ENCODE measurements at regions not wholly inside any gene's neighbourhood (a gene's known extent, or its start where the extent isn't known, plus 50 kb on each side); places are given as distances from the start of the nearest gene placed in this dataset.

- no peak overlapping the region for H3K4me3 ChIP-seq (ENCODE audit: low read length)
- DNase-seq (ENCODE audit: low read depth, low spot score): no peak
Measured at GRCh38 chr9:82263619-82264018, 275.0 kb downstream of the SPATA31D1 start.

- DNase-seq (ENCODE audit: low read depth, low spot score): no peak
Measured at GRCh38 chr9:82271106-82271561, 282.6 kb downstream of the SPATA31D1 start.

GRCh38 chr9:82273121-82273520 lies 284.5 kb downstream of the SPATA31D1 start:
- H3K4me3 ChIP-seq (ENCODE audit: low read length): no peak overlapping the region
- no peak for DNase-seq (ENCODE audit: low read depth, low spot score)

More at GRCh38 chr9:82271106-82271561, 282.6 kb downstream of the SPATA31D1 start:
- H3K4me3 ChIP-seq (ENCODE audit: low read length): no peak overlapping the region

GRCh38 chr9:82275258-82275927 lies 286.8 kb downstream of the SPATA31D1 start:
- no peak overlapping the region for H3K4me3 ChIP-seq (ENCODE audit: low read length)
- DNase-seq (ENCODE audit: low read depth, low spot score): no peak

GRCh38 chr9:82281066-82281465 lies 292.5 kb downstream of the SPATA31D1 start:
- H3K4me3 ChIP-seq (ENCODE audit: low read length): no peak overlapping the region
- no peak for DNase-seq (ENCODE audit: low read depth, low spot score)

- no peak overlapping the region for H3K4me3 ChIP-seq (ENCODE audit: low read length)
- DNase-seq (ENCODE audit: low read depth, low spot score): no peak
Measured at GRCh38 chr9:82284758-82285157, 296.2 kb downstream of the SPATA31D1 start.

GRCh38 chr9:82295181-82295580 lies 306.6 kb downstream of the SPATA31D1 start:
- H3K4me3 ChIP-seq (ENCODE audit: low read length): no peak overlapping the region
- DNase-seq (ENCODE audit: low read depth, low spot score): no peak

GRCh38 chr9:82299870-82300269 lies 311.3 kb downstream of the SPATA31D1 start:
- H3K4me3 ChIP-seq (ENCODE audit: low read length): no peak overlapping the region
- DNase-seq (ENCODE audit: low read depth, low spot score): no peak

GRCh38 chr9:82302968-82303655 lies 314.5 kb downstream of the SPATA31D1 start:
- DNase-seq (ENCODE audit: low read depth, low spot score): no peak
- no peak overlapping the region for H3K4me3 ChIP-seq (ENCODE audit: low read length)

GRCh38 chr9:82308836-82309235 lies 320.3 kb downstream of the SPATA31D1 start:
- H3K4me3 ChIP-seq (ENCODE audit: low read length): no peak overlapping the region
- DNase-seq (ENCODE audit: low read depth, low spot score): no peak

- no peak for DNase-seq (ENCODE audit: low read depth, low spot score)
- no peak overlapping the region for H3K4me3 ChIP-seq (ENCODE audit: low read length)
Measured at GRCh38 chr9:82313697-82314096, 325.1 kb downstream of the SPATA31D1 start.

GRCh38 chr9:82320566-82320965 lies 332.0 kb downstream of the SPATA31D1 start:
- no peak for DNase-seq (ENCODE audit: low read depth, low spot score)
- H3K4me3 ChIP-seq (ENCODE audit: low read length): no peak overlapping the region

GRCh38 chr9:82325907-82326306 lies 337.3 kb downstream of the SPATA31D1 start:
- DNase-seq (ENCODE audit: low read depth, low spot score): no peak
- H3K4me3 ChIP-seq (ENCODE audit: low read length): no peak overlapping the region

GRCh38 chr9:82327641-82328040 lies 339.1 kb downstream of the SPATA31D1 start:
- no peak overlapping the region for H3K4me3 ChIP-seq (ENCODE audit: low read length)

GRCh38 chr9:82331079-82331478 lies 342.5 kb downstream of the SPATA31D1 start:
- no peak overlapping the region for H3K4me3 ChIP-seq (ENCODE audit: low read length)
- no peak for DNase-seq (ENCODE audit: low read depth, low spot score)

More at GRCh38 chr9:82327641-82328040, 339.1 kb downstream of the SPATA31D1 start:
- no peak for DNase-seq (ENCODE audit: low read depth, low spot score)

GRCh38 chr9:82332018-82332773 lies 343.6 kb downstream of the SPATA31D1 start:
- no peak for DNase-seq (ENCODE audit: low read depth, low spot score)
- H3K4me3 ChIP-seq (ENCODE audit: low read length): no peak overlapping the region

GRCh38 chr9:82332774-82333152 lies 344.2 kb downstream of the SPATA31D1 start:
- no peak for DNase-seq (ENCODE audit: low read depth, low spot score)
- no peak overlapping the region for H3K4me3 ChIP-seq (ENCODE audit: low read length)

GRCh38 chr9:82333671-82334070 lies 345.1 kb downstream of the SPATA31D1 start:
- H3K4me3 ChIP-seq (ENCODE audit: low read length): no peak overlapping the region
- no peak for DNase-seq (ENCODE audit: low read depth, low spot score)

- H3K4me3 ChIP-seq (ENCODE audit: low read length): no peak overlapping the region
- DNase-seq (ENCODE audit: low read depth, low spot score): no peak
Measured at GRCh38 chr9:82334286-82334685, 345.7 kb downstream of the SPATA31D1 start.

GRCh38 chr9:82337351-82337750 lies 348.8 kb downstream of the SPATA31D1 start:
- DNase-seq (ENCODE audit: low read depth, low spot score): no peak
- H3K4me3 ChIP-seq (ENCODE audit: low read length): no peak overlapping the region

Data from Jurkat, Clone E6-1 (cell line).